HG03354 (cell line): ENCODE measurements at regions not wholly inside any gene's neighbourhood (a gene's known extent, or its start where the extent isn't known, plus 50 kb on each side); places are given as distances from the start of the nearest gene placed in this dataset.
A peak's percentile ranks its signal among the peaks of the same experiment; 100 is the strongest.

ENCODE experiments used
- ATAC-seq: cut with Tn5 transposase; IDR thresholded peaks from one replicate; pipeline ENCODE4 v1.9.1; 2021; ENCODE audit warnings: mild to moderate bottlenecking; ENCODE audit not compliant: unreplicated experiment, poor library complexity, severe bottlenecking

- ATAC-seq = no peak
Observed at GRCh38 chr5:33330992-33331391, 109.8 kb upstream of the TARS1 start.

GRCh38 chr5:33332804-33333203 is 108.0 kb upstream of the TARS1 start:
- ATAC-seq = no peak

DNA sequence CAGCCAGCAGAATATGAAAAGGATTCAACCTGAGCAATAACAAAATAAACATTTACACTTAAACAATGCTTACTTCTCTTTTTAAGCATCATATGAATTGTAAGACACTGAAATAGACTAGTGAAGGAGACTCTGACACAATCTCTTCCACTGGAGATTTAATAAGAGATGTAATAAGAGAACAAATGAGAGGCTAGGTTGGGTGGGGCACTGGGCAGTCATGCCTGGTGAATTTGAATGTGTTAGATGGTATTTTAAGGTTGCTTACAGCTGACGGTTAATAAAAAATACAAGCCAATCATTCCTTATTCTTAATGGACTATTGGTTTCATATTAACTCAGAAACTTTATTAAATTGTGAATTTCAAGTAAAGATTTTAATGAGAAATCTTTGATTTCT is 105.9 kb upstream of the TARS1 start:
- no peak for ATAC-seq

DNA sequence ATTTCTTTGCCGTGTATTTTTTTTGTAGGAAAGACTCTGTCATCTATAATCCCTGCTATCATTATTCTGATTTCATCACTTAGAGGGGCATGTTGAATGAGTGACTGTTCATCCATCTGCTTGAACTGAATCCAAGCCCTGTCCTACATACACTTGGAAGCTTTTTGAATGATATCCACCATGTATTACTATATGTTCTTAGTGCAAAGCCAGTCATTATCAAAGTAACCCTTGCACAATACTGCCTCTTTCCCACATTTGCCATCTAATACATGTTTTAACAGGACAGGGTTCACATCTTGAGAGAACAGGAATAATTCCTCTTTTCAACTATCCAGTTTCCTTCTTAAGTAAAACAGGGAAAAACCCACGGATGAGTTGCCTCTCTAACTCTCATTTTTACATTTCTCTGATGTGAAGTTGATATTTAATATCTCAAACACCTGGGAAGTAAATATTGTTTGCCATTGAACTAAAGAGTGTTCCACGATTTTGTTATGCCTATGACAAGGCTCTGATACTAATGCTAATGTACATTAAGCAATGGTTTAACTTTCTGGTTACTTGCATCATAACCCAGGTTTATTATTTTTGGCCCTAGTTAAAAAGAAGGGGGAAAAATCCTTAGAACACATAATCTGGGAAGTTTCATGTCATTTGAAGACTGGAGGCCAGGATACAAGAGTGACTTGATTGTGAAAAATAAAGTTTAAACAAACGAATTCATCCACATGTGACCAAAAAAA is 103.7 kb upstream of the TARS1 start:
- ATAC-seq = no peak

GRCh38 chr5:33337637-33337992 is 103.2 kb upstream of the TARS1 start:
- ATAC-seq = no peak

GRCh38 chr5:33338336-33339110 is 102.2 kb upstream of the TARS1 start:
- no peak for ATAC-seq

DNA sequence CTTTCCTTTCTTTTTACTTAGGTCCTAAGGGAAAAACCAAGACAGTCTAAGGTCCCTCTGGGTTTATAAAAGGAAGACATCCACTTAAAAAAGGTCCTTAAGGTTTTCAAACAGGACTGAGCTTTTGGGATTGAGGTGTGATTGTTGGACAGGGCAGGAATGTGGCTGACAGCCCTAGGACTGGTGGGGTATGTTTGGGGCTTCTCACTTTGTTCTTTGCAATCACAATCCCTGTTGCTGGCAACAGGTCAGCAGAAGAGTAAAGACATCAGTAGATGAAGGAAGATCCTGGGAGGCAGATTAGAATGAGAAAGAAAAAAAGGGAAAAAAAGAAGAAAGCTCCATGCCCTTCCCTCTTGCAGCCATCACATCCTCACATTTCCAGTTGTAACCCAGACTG is 101.4 kb upstream of the TARS1 start:
- no peak for ATAC-seq

GRCh38 chr5:33340195-33340594 is 100.6 kb upstream of the TARS1 start:
- ATAC-seq = no peak

GRCh38 chr5:33341351-33341750 is 99.4 kb upstream of the TARS1 start:
- no peak for ATAC-seq

GRCh38 chr5:33343676-33344327 is 97.0 kb upstream of the TARS1 start:
- no peak for ATAC-seq

GRCh38 chr5:33346534-33346933 is 94.2 kb upstream of the TARS1 start:
- peak; percentile 78 for ATAC-seq

- ATAC-seq = no peak
Observed at GRCh38 chr5:33361781-33362180, 79.0 kb upstream of the TARS1 start.

GRCh38 chr5:33362915-33363314 is 77.8 kb upstream of the TARS1 start:
- no peak for ATAC-seq

DNA sequence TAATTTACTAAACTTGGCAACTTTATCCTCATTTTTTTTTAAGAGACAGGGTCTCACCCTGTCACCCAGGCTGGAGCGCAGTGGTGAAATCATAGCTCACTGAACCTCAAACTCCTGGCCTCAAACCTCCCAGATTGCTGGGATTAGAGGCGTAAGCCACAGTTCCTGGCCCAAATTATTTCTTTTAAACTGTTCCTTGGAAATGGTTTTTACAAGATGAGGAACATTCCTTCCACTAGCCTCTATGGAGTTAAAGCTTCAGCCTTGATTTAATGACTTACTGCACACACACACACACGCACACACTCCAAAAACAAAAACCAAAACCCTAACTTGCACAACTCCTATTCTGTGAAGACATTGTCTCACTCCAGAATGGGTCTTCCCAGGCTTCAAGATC is 77.2 kb upstream of the TARS1 start:
- ATAC-seq = no peak

DNA sequence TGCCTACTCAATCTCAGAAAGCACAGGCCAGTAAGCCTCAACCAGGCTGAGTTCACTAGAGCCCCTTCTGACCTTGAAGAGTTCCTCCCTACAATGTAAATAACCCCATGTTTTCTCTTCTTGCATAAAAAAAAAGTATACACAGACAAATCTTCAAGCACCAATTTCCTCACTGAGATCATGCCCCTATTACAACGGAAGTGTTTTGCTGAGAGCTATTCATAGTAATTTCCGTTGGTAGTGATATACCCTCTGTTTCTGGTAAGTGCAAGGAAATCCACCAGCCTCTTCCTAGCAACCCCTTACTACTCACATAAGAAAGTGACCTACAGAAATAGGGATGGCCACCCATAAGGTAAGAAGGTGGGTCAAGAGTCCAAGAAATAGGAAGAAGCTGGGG is 76.4 kb upstream of the TARS1 start:
- no peak for ATAC-seq

GRCh38 chr5:33367416-33367815 is 73.3 kb upstream of the TARS1 start:
- ATAC-seq = no peak

- ATAC-seq = no peak
Observed at GRCh38 chr5:33369485-33370465, 71.0 kb upstream of the TARS1 start.

DNA sequence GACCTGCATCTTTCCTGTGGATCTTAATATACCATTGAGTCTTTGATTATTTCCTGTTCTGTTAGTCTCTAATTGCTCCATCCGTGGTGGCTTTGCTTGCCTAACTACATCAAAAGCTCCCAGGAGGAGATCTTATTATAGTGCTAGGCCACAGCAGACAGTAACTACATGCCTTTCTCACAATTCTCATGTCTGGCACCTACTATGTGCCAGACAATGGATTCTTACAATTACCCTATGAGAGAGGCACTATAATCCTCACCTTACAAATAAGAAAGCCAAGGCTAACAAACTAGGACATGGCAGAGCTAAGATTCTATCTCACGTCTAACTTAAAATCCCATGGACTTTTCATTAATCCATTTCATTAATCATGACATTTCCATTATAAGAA is 70.3 kb upstream of the TARS1 start:
- no peak for ATAC-seq

DNA sequence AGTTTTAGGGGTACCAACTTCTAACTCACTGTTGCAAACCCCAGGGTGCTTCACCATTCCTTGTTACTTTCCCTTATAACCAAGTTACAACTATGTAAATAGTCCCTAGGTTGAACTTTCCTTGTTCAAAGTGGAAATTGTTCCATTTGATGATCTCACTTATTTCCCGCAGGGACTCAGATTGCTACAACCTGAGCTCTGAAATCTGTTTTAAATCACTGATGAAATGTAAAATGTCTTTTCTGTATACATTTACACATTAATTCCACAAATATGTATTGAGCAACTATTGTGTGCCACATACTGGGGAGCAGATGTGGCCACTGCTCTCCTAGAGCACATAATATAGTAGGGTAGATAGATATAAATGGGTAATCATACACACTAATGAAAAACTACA is 69.1 kb upstream of the TARS1 start:
- no peak for ATAC-seq
